ENCODE measurements at regions not wholly inside any gene's neighbourhood (a gene's known extent, or its start where the extent isn't known, plus 50 kb on each side); places are given as distances from the start of the nearest gene placed in this dataset.

DNA sequence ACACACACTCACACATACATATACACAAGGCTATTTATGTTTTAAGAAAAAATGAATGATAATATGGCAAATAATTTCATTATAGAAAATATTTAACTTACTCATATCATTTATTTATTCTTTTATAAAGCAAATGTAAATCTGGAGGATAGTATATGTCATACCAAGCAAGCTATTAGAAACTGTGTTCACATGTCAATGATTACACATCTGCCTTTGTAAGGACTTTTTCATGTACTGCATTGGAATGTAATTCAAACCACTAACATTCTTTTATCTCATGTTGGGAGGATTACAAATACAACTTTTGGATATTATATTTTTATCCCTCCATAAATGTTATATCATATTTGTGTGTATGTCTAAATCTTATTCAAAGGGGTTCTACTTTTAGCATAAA lies 1887.4 kb downstream of the NCAM2 start:
- TF ChIP-seq, protein P1, sequence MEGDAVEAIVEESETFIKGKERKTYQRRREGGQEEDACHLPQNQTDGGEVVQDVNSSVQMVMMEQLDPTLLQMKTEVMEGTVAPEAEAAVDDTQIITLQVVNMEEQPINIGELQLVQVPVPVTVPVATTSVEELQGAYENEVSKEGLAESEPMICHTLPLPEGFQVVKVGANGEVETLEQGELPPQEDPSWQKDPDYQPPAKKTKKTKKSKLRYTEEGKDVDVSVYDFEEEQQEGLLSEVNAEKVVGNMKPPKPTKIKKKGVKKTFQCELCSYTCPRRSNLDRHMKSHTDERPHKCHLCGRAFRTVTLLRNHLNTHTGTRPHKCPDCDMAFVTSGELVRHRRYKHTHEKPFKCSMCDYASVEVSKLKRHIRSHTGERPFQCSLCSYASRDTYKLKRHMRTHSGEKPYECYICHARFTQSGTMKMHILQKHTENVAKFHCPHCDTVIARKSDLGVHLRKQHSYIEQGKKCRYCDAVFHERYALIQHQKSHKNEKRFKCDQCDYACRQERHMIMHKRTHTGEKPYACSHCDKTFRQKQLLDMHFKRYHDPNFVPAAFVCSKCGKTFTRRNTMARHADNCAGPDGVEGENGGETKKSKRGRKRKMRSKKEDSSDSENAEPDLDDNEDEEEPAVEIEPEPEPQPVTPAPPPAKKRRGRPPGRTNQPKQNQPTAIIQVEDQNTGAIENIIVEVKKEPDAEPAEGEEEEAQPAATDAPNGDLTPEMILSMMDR (conservative IDR thresholded peaks at IDR 0.05; ENCODE audit: low read depth): no peak
- POLR2A ChIA-PET (ENCODE audit: low non-redundant PET): no interaction called here
- CTCF ChIA-PET: no interaction called here
- H3K27ac ChIP-seq: no peak overlapping the region
- DNase-seq (ENCODE audit: low spot score): no peak

DNA sequence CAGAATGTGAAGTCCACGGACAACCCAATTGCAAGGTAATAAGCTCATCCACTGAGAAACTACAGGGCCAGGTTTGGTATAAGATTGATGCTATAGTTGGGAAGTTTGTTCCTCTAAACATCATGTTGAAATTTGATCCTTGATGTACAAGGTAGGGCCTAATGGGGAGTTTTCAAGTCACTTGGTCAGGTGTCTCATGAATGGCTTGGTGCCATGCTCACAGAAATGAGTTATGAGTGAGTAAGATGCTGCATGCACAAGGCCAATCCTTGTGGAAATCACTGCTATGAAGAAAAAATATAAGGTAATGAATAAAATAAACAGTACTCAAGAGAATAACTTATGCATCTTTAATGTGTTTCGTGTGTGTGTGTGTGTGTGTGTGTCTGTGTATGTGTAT lies 1891.2 kb downstream of the NCAM2 start:
- TF ChIP-seq, protein P1 (conservative IDR thresholded peaks at IDR 0.05; ENCODE audit: low read depth): no peak
- no peak for DNase-seq (ENCODE audit: low spot score)
- CTCF ChIA-PET: no interaction called here
- POLR2A ChIA-PET (ENCODE audit: low non-redundant PET): no interaction called here
- H3K27ac ChIP-seq: no peak overlapping the region

DNA sequence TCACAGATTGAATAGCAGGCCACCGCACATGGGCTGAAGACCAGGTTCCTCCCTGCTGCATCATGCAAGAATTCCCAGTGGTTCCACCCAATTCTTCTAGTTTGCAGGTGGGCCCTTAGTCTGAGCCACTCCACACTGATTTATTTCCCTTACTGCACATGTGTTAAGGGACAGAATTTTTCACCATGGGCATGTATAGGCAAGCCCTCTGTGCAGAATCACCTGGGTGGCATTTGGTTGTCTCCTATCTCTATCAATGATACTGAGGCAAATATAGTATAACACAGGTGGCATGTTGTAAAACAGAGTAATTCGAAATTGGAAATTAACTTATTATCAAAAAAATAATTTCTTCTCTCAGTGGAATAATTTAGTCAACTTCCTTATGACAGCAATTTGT lies 1892.4 kb downstream of the NCAM2 start:
- TF ChIP-seq, protein P1 (conservative IDR thresholded peaks at IDR 0.05; ENCODE audit: low read depth): no peak
- ChIA-PET POLR2A (ENCODE audit: low non-redundant PET) (no interaction called here), CTCF (interaction anchor here (0.6 kb wide), 1 partner anchor 78 kb away, joined by 4 read pairs; no protein-coding TSS in a partner anchor)
- no peak overlapping the region for H3K27ac ChIP-seq
- no peak for DNase-seq (ENCODE audit: low spot score)

DNA sequence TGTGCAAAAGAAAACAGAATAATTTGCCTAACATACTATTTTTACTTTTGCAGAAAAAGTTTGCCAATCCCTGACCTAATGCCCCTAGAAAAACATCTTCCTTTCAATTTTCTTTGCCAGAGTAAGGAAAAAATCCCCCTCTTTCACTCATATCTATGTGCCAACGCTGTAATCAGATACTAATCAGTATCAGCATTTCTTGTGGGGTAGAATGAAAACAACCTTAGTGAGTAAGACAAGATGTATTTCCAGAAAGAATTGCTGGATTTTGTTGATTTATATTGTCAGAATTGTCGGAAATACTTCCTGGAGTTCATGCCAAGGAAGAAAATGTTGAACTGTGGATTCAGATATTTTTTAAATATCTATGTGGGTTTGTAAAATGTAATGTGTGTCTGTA lies 1893.8 kb downstream of the NCAM2 start:
- ChIA-PET CTCF (no interaction called here), POLR2A (ENCODE audit: low non-redundant PET) (no interaction called here)
- H3K27ac ChIP-seq: no peak overlapping the region
- no peak for DNase-seq (ENCODE audit: low spot score)
- TF ChIP-seq, protein P1 (conservative IDR thresholded peaks at IDR 0.05; ENCODE audit: low read depth): no peak

DNA sequence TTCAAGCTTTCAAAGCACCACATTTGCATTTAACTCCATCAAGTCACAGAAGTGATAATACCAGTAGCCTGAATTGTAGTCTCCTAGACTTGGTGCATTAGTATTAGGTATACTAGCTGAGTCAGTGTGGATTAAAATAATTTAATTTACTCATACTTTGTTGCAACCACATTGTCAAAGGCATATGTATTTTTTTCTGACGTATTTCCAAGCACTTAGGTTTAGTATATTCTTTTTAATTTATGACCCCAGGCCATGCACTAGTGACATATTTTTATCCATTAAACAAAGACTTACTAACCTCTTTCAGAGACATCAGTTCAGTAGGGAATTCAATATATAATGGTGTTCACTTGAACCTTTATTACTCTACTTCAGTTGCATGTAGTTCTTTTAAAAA lies 1894.5 kb downstream of the NCAM2 start:
- POLR2A ChIA-PET (ENCODE audit: low non-redundant PET): no interaction called here
- CTCF ChIA-PET: no interaction called here

DNA sequence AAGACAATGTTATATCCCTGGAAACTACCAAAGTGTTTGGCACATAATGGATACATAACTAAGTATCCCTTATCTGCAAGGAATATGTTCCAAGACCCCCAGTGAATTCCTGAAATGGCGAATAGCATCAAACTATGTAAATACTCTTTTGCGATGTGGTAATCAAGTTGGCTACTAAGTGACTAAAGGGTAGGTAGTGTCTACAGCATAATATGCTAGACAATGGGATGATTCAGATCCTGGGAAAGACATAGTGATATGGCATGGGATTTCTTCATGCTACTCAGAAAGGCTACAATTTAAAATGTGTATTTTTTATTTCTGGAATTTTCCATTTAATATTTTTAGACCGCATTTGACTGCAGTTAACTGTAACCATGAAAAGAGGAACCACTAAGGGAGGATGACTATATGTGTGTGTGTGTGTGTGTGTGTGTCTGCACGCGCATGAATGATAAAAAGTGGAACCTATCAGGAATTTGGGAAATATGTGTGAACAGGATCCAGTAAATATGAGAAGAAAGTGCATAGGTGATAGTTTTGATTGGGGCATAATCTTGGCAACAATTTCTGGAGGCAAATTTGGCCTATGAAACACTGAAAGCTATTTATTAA lies 1899.9 kb downstream of the NCAM2 start:
- ChIA-PET CTCF (no interaction called here), POLR2A (ENCODE audit: low non-redundant PET) (no interaction called here)
- TF ChIP-seq, protein P1 (conservative IDR thresholded peaks at IDR 0.05; ENCODE audit: low read depth): no peak
- H3K27ac ChIP-seq: no peak overlapping the region
- no peak for DNase-seq (ENCODE audit: low spot score)

More for the DNA sequence above, 1894.5 kb downstream of the NCAM2 start:
- DNase-seq (ENCODE audit: low spot score): no peak
- TF ChIP-seq, protein P1 (conservative IDR thresholded peaks at IDR 0.05; ENCODE audit: low read depth): no peak
- no peak overlapping the region for H3K27ac ChIP-seq
